ENCODE measurements at regions not wholly inside any gene's neighbourhood (a gene's known extent, or its start where the extent isn't known, plus 50 kb on each side); places are given as distances from the start of the nearest gene placed in this dataset.
A peak's percentile ranks its signal among the peaks of the same experiment; 100 is the strongest.
"Not testable (repeated sequence)": the region's sequence is repeated elsewhere in the genome, so short reads cannot be mapped to it uniquely, and the experiment has no call there.

DNA sequence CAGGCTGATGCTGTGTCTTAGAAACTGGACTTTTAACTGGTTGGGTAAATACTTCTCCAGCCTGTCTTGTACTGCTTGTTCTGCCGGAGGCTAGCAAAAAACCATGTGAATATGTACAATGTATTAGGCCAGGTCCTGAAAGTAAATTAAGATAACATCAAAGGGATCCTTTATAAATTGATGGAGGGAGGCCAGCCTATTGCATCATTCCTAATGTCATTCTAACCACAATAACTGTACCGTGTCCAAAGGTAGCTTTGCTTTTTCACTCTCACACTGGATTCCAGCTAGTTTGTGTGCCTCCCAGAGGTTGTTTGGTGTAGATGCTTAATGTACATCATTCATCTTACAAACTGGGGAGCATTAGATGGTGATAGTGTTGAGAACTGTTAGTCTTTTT, 91.2 kb upstream of the SEM1 start:
- TF ChIP-seq, protein P1, sequence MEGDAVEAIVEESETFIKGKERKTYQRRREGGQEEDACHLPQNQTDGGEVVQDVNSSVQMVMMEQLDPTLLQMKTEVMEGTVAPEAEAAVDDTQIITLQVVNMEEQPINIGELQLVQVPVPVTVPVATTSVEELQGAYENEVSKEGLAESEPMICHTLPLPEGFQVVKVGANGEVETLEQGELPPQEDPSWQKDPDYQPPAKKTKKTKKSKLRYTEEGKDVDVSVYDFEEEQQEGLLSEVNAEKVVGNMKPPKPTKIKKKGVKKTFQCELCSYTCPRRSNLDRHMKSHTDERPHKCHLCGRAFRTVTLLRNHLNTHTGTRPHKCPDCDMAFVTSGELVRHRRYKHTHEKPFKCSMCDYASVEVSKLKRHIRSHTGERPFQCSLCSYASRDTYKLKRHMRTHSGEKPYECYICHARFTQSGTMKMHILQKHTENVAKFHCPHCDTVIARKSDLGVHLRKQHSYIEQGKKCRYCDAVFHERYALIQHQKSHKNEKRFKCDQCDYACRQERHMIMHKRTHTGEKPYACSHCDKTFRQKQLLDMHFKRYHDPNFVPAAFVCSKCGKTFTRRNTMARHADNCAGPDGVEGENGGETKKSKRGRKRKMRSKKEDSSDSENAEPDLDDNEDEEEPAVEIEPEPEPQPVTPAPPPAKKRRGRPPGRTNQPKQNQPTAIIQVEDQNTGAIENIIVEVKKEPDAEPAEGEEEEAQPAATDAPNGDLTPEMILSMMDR (conservative IDR thresholded peaks at IDR 0.05), result peak; percentile 67
- no peak for TF ChIP-seq ZFX (IDR thresholded peaks at IDR 0.05)
- no peak overlapping the region for H3K27ac ChIP-seq

DNA sequence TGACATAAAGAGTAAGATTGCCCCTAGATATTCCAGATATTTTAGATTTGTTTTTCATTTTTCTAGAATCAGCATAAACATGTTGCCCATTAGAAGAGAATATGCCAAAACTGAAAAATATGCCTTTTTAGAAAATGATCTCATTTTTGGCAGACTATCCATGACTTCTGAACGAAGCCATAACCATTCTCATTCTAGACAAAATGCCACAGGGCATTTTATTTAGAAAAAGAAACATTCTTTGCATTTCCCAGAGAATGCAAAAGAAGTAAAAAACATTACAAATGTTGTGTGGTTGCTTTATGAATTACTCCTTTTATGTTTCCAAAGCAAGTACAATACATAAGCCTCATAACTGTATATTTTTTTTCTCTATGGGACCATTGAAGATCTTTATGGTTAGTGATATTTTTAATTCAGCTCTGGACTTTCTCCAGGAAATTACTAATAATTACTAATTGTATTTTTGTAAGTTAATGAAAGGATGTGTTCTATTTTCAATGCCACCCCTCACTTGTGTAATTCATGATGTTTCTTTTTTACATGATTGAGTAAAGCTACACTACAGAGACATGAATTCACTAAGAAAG, 109.6 kb upstream of the SEM1 start:
- no peak for TF ChIP-seq ZFX (IDR thresholded peaks at IDR 0.05)
- TF ChIP-seq, protein P1 (conservative IDR thresholded peaks at IDR 0.05), result no peak
- no peak overlapping the region for H3K27ac ChIP-seq

DNA sequence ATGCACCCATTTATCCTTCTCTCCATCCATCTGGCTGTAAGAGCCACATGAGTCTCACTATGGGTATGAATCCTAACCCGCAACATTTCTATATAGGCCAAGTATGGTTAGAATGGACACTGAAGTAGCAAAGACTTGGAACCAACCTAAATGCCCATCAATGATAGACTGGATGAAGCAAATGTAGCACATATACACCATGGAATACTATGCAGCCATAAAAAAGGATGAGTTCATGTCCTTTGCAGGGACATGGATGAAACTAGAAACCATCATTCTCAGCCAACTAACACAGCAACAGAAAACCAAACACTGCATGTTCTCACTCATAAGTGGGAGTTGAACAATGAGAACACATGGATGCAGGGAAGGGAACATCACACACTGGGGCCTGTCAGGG, 111.5 kb upstream of the SEM1 start:
- H3K27ac ChIP-seq, result not testable (repeated sequence)

DNA sequence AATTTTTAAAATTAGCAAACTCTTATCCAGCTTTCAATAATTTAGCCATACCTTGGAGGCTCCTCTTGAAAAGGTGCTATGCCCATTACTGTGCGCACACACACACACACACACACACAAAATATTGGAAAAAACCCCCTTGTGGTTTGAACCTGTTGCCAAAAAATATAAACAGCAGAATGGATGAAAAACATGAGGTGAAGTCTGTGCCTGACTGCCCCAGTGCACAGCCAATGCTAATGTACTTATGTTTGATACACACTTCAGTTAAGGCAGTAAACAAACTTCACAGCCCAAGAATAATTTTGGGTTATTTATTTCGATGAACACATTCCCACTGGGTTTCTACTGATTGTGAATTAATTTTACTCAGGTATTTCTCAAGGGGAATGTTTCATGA, 113.2 kb upstream of the SEM1 start:
- TF ChIP-seq, protein P1 (conservative IDR thresholded peaks at IDR 0.05), result no peak
- TF ChIP-seq ZFX (IDR thresholded peaks at IDR 0.05), result no peak
- no peak overlapping the region for H3K27ac ChIP-seq

DNA sequence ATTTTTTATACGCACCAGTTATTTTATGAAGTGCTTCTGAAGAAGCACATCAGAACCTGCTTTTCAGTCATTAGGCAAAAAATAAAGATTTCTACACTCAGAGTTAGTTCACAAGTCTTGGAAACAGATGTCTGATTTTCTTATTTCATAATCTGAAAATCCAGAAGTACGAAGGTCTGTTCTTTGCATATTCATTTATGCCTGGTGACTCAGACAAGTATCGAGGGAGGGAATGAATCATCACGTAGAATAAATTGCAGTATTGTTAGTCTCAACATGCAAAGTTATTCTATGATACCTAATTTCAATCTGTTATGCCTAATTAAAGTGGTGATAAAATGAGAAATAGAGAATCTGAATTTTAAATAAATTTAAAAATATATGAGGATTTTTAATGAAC, 113.6 kb upstream of the SEM1 start:
- H3K27ac ChIP-seq, result no peak overlapping the region
- TF ChIP-seq, protein P1 (conservative IDR thresholded peaks at IDR 0.05), result no peak
- TF ChIP-seq ZFX (IDR thresholded peaks at IDR 0.05), result no peak

DNA sequence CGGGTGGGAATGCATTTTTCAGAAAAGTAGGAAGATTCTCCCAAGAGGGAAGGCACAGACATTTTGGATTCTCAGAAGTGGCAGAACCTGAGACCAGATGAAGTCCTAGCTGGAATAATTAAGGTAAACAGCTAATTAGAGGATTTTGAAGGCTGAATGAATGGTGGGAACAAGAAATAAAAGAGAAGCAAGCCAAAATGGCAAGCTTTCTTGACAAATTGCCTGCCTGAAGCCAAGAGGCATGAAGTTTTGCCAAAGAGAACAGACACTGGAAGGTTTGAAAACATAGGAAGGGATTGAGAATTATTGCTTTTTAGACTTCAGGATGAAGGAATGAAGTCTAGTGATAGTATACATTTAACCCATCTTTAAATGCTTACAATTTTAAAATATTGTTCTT, 115.0 kb upstream of the SEM1 start:
- no peak for TF ChIP-seq ZFX (IDR thresholded peaks at IDR 0.05)
- TF ChIP-seq, protein P1 (conservative IDR thresholded peaks at IDR 0.05), result no peak

DNA sequence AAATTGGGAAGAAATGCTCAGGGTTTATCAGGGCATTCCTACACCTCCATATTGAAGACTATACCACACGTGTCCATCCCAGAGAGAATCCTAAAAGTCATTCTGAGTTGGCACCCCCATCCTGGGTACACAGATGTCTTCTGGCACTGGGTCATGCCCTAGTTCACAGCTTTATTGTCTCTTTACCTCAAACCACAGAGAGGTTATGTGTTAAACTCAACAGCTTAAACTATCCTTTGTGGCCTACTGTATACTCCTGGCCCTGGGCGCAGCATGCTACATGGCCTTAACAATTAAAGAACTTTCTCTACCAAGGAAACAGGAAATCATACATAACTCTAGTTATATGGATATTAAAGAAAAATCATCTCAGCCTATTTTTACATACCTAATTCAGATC, 115.6 kb upstream of the SEM1 start:
- TF ChIP-seq ZFX (IDR thresholded peaks at IDR 0.05), result no peak
- TF ChIP-seq, protein P1 (conservative IDR thresholded peaks at IDR 0.05), result no peak
- no peak overlapping the region for H3K27ac ChIP-seq

More for the DNA sequence above, 115.0 kb upstream of the SEM1 start:
- no peak overlapping the region for H3K27ac ChIP-seq

DNA sequence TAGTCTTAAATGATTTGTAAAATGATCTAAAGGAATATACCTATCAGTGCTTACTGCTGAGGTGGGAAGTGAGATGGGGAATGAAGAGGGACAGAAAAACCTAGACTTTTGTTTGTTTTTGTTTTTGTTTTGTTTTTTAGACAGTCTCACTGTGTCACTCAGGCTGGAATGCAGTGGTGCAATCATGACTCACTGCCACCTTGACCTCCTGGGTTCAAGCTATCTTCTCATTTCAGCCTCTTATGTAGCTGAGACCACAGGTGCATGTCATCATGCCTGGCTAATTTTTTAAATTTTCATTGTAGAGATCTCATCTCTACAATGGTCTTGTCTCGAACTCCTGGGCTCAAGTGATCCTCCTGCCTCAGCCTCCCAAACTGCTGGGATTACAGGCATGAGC, 116.4 kb upstream of the SEM1 start:
- no peak overlapping the region for H3K27ac ChIP-seq
- TF ChIP-seq, protein P1 (conservative IDR thresholded peaks at IDR 0.05), result no peak
- TF ChIP-seq ZFX (IDR thresholded peaks at IDR 0.05), result no peak

Data from C4-2B (cell line).